HepG2 (cell line): ENCODE measurements at regions not wholly inside any gene's neighbourhood (a gene's known extent, or its start where the extent isn't known, plus 50 kb on each side); places are given as distances from the start of the nearest gene placed in this dataset.

Source experiments
- ATAC-seq: fragments of 200-7000 bp; cut with Tn5 transposase; 3 replicates; pipeline ENCODE4 v1.9.1; 2020; ENCODE audit warnings: mild to moderate bottlenecking, moderate library complexity
- BruUV-seq: library from RNA; stranded (reverse); fragments of 400-500 nt; replicated peaks from 2 replicates; lab custom pipeline; 2021; lab: Mats Ljungman, UMichigan
- CTCF ChIA-PET: fragments of 300-600 bp; formaldehyde crosslinking; extraction: SDS; loops from one replicate; lab custom pipeline; 2021; ENCODE audit warnings: low total read pairs, inconsistent platforms, low intra/inter-chr PET ratio; lab: Yijun Ruan, JAX
- POLR2A ChIA-PET: fragments of 350-600 bp; sonication (Branson Sonifier 250); formaldehyde crosslinking; loops from one replicate; lab custom pipeline; 2020; ENCODE audit warnings: antibody characterized with exemption, inconsistent platforms; lab: Yijun Ruan, JAX
- DNase-seq: peaks from one replicate; pipeline ENCODE4 v3.0.0-alpha.2; 2015; ENCODE audit warnings: low spot score
- FAIRE-seq: peaks from 3 replicates; lab custom pipeline; 2011; peaks lifted over from hg19 to GRCh38; lab: Jason Lieb, UNC
- H2AFZ ChIP-seq: one replicate; pipeline ENCODE4 v1.6.1; 2011; ENCODE audit warnings: low read length, inconsistent platforms
- H3K27ac ChIP-seq: fragments of 300-600 bp; 3 replicates; pipeline ENCODE4 v1.8.0; 2011; ENCODE audit warnings: mixed run types, mild to moderate bottlenecking, mixed read lengths, low read length, inconsistent platforms; ENCODE audit not compliant: insufficient read depth; ENCODE audit errors: extremely low read length
- H3K27me3 ChIP-seq, 2 experiments: fragments of 200-600 bp in 1 of 2; 2 replicates in 1 of 2; 3 replicates in 1 of 2; pipeline versions ENCODE4 v1.6.0 to v1.8.0; 2011; ENCODE audit warnings: low read length in 2 of 2, mild to moderate bottlenecking in 2 of 2, moderate library complexity in 2 of 2, inconsistent platforms in 1 of 2; ENCODE audit not compliant: insufficient read depth in 2 of 2, control insufficient read depth in 1 of 2
- H3K36me3 ChIP-seq, 2 experiments: fragments of 200-600 bp in 1 of 2; replicated peaks in 1 of 2; 2 replicates in 1 of 2; 3 replicates in 1 of 2; pipeline versions ENCODE4 v1.5.1 to v1.8.0; 2011; ENCODE audit warnings: low read length in 2 of 2, inconsistent platforms in 1 of 2; ENCODE audit not compliant: insufficient read depth in 2 of 2, control insufficient read depth in 1 of 2
- H3K4me1 ChIP-seq: 2 replicates; pipeline ENCODE4 v1.5.1; 2012; ENCODE audit warnings: low read length, inconsistent platforms; ENCODE audit not compliant: insufficient read depth
- H3K4me2 ChIP-seq: 2 replicates; pipeline ENCODE4 v1.6.0; 2011; ENCODE audit warnings: low read depth, low read length, inconsistent platforms
- H3K4me3 ChIP-seq, 3 experiments: fragments of 200-600 bp in 1 of 3; sonication (generic), shearing (Covaris generic) in 1 of 3; replicated peaks in 1 of 3; 2 replicates each; pipeline ENCODE4 v1.5.1; 2011 to 2016; ENCODE audit warnings: low read length in 3 of 3, inconsistent platforms in 2 of 3, low read depth in 2 of 3, mild to moderate bottlenecking in 2 of 3, control low read depth in 1 of 3, mixed read lengths in 1 of 3; ENCODE audit not compliant: insufficient read depth in 1 of 3
- H3K79me2 ChIP-seq: one replicate; pipeline ENCODE4 v1.6.1; 2011; ENCODE audit warnings: low read length, inconsistent platforms; ENCODE audit not compliant: insufficient read depth
- H3K9ac ChIP-seq: 2 replicates; pipeline ENCODE4 v1.6.0; 2011; ENCODE audit warnings: mild to moderate bottlenecking, low read depth, low read length, inconsistent platforms; ENCODE audit not compliant: insufficient read depth
- H3K9me3 ChIP-seq: 2 replicates; pipeline ENCODE4 v1.5.1; 2012; ENCODE audit warnings: mild to moderate bottlenecking, low read length
- H4K20me1 ChIP-seq: 2 replicates; pipeline ENCODE4 v1.6.0; 2011; ENCODE audit warnings: inconsistent platforms, mild to moderate bottlenecking, low read length, moderate library complexity; ENCODE audit not compliant: insufficient read depth
- ATAD3A ChIP-seq: sonication (generic); formaldehyde crosslinking; IDR thresholded peaks from 2 replicates; pipeline ENCODE4 v1.4.0; 2020; ENCODE audit warnings: missing genetic modification reagents
- CHD2 ChIP-seq: IDR thresholded peaks from 2 replicates; pipeline ENCODE4 v1.6.1; 2011; ENCODE audit warnings: low read depth, low read length, improper control_type of control experiment
- ETV5 ChIP-seq: IDR thresholded peaks from 2 replicates; pipeline ENCODE4 v1.6.1; 2018; ENCODE audit warnings: missing biosample characterization, missing genetic modification reagents, inconsistent platforms, borderline replicate concordance
- KAT7 ChIP-seq: IDR thresholded peaks from 2 replicates; pipeline ENCODE4 v1.6.1; 2018; ENCODE audit warnings: borderline replicate concordance, missing compliant biosample characterization
- KDM6A ChIP-seq: IDR thresholded peaks from 2 replicates; pipeline ENCODE4 v1.6.1; 2016; ENCODE audit warnings: low read depth
- KLF15 ChIP-seq: sonication (generic); formaldehyde crosslinking; IDR thresholded peaks from 2 replicates; pipeline ENCODE4 v1.8.1; 2023; ENCODE audit warnings: borderline replicate concordance, mild to moderate bottlenecking, inconsistent platforms, missing genetic modification reagents, mixed read lengths
- MIER3 ChIP-seq: IDR thresholded peaks from 2 replicates; pipeline ENCODE4 v1.6.1; 2016; ENCODE audit warnings: missing compliant biosample characterization, borderline replicate concordance
- NPAS2 ChIP-seq: sonication (generic); formaldehyde crosslinking; IDR thresholded peaks from 2 replicates; pipeline ENCODE4 v1.8.0; 2022; ENCODE audit warnings: mild to moderate bottlenecking, missing genetic modification reagents, borderline replicate concordance
- SRF ChIP-seq: IDR thresholded peaks from 2 replicates; pipeline ENCODE4 v1.6.1; 2011; ENCODE audit warnings: mild to moderate bottlenecking, low read depth, low read length, moderate library complexity
- ZBTB14 ChIP-seq: sonication (generic); formaldehyde crosslinking; IDR thresholded peaks from 2 replicates; pipeline ENCODE4 v1.4.0; 2020; ENCODE audit warnings: missing genetic modification reagents
- ZFP36 ChIP-seq: fragments of 150-350 bp; IDR thresholded peaks from 2 replicates; pipeline ENCODE4 v1.6.1; 2018; ENCODE audit warnings: borderline replicate concordance, low read length, low read depth; ENCODE audit not compliant: partially characterized antibody
- ZFP37 ChIP-seq: sonication (generic); formaldehyde crosslinking; IDR thresholded peaks from 2 replicates; pipeline ENCODE4 v1.4.0; 2020; ENCODE audit warnings: missing genetic modification reagents, borderline replicate concordance
- ZFP90 ChIP-seq: sonication (generic); formaldehyde crosslinking; IDR thresholded peaks from 2 replicates; pipeline ENCODE4 v1.8.0; 2022; ENCODE audit warnings: missing genetic modification reagents, mild to moderate bottlenecking, inconsistent platforms, borderline replicate concordance
- ZMYM4 ChIP-seq: sonication (generic); formaldehyde crosslinking; IDR thresholded peaks from 2 replicates; pipeline ENCODE4 v1.8.1; 2023; ENCODE audit warnings: mild to moderate bottlenecking, missing genetic modification reagents
- ZNF235 ChIP-seq: sonication (generic); formaldehyde crosslinking; IDR thresholded peaks from 2 replicates; pipeline ENCODE4 v1.8.1; 2023; ENCODE audit warnings: mild to moderate bottlenecking, missing genetic modification reagents, borderline replicate concordance
- ZNF333 ChIP-seq: sonication (generic); formaldehyde crosslinking; IDR thresholded peaks from 2 replicates; pipeline ENCODE4 v1.4.0; 2020; ENCODE audit warnings: mild to moderate bottlenecking, missing genetic modification reagents, borderline replicate concordance
- ZNF335 ChIP-seq: sonication (generic); formaldehyde crosslinking; IDR thresholded peaks from 2 replicates; pipeline ENCODE4 v1.4.0; 2020; ENCODE audit warnings: missing genetic modification reagents
- ZNF614 ChIP-seq: IDR thresholded peaks from 2 replicates; pipeline ENCODE4 v1.6.1; 2018; ENCODE audit warnings: missing biosample characterization, missing genetic modification reagents, inconsistent platforms, borderline replicate concordance
- whole genome bisulfite sequencing: methylation state at CpG from one replicate; pipeline ENCODE4 v1.1.6; 2017; ENCODE audit warnings: low lambda C conversion rate; 5-methylcytosine and 5-hydroxymethylcytosine counted together
- in situ Hi-C: cut with HindIII; loops from 2 replicates; pipeline ENCODE4 v1.10.0; 2017; ENCODE audit warnings: low pct_unique_long_range_greater_than_20kb; ENCODE audit not compliant: extremely low pct_ligation_motif_present
- intact Hi-C: fragments of 100-400 bp; cut with micrococcal nuclease; formaldehyde crosslinking; loops from one replicate; pipeline ENCODE4 v1.10.0; 2022; ENCODE audit not compliant: unreplicated experiment
- TF ChIP-seq, protein P1 (sequence below): sonication (generic); formaldehyde crosslinking; conservative IDR thresholded peaks from 2 replicates; pipeline ENCODE4 v1.4.0; 2020; ENCODE audit warnings: missing genetic modification reagents

GRCh38 chr10:30210296-30210695 is 138.8 kb downstream of the MTPAP start (continued):
- TF ChIP-seq ZFP90 (CRISPR knock-in tag) (no peak), ETV5 (CRISPR knock-in tag) (no peak)

DNA sequence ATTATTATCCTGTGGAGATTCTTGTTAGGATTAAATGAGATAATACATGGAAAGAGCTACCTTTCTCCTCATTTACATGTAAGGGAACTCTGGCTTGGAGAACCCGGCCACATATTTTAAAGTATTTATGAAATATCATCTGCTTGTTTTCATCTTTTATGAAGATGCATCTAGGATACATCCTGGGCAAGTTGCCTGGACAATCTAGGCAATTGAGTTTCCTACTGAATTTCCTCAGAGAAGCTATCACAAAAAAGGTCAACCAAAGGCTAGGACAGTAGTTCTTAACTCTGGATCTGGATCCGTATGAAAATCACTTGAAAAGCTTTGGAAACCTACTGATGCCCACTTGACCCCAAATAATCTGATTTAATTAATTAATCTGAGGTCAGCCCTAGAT is 140.7 kb downstream of the MTPAP start:
- WGBS: 46% methylated on average over 2 of the region's 2 CpGs
- Histone ChIP-seq H3K4me3 (no peak overlapping the region), H3K4me1 (no peaks in the 10 kb centered on the region), H3K27ac (no peak overlapping the region), H3K9me3 (peaks cover 9% of the 10 kb centered on the region), H3K36me3 (no peaks in the 10 kb centered on the region), H4K20me1 (no peaks in the 10 kb centered on the region), H3K4me2 (no peak overlapping the region), H3K9ac (no peak overlapping the region), H3K79me2 (no peaks in the 10 kb centered on the region), H2AFZ (no peak overlapping the region), H3K27me3 (no peaks in the 10 kb centered on the region)
- in situ Hi-C loops: no loop called here
- TF ChIP-seq ZFP37 (CRISPR knock-in tag) (no peak), SRF (no peak), ZMYM4 (no peak), ATAD3A (CRISPR knock-in tag) (no peak), ZNF333 (CRISPR knock-in tag) (no peak), NPAS2 (CRISPR knock-in tag) (no peak), KAT7 (CRISPR knock-in tag) (no peak), CHD2 (no peak), ZNF614 (CRISPR knock-in tag) (no peak), ZFP36 (no peak), ZNF235 (no peak), KDM6A (no peak), ZBTB14 (CRISPR knock-in tag) (no peak), MIER3 (CRISPR knock-in tag) (no peak), ZNF335 (no peak), KLF15 (CRISPR knock-in tag) (no peak)
- TF ChIP-seq, protein P1, sequence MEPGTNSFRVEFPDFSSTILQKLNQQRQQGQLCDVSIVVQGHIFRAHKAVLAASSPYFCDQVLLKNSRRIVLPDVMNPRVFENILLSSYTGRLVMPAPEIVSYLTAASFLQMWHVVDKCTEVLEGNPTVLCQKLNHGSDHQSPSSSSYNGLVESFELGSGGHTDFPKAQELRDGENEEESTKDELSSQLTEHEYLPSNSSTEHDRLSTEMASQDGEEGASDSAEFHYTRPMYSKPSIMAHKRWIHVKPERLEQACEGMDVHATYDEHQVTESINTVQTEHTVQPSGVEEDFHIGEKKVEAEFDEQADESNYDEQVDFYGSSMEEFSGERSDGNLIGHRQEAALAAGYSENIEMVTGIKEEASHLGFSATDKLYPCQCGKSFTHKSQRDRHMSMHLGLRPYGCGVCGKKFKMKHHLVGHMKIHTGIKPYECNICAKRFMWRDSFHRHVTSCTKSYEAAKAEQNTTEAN (CRISPR knock-in tag): no peak
- BruUV-seq: no TSS peak
- ChIA-PET POLR2A (no interaction called here), CTCF (no interaction called here)
- intact Hi-C loops: no loop called here
- DNase-seq: no peak
- no peak for FAIRE-seq
- ATAC-seq: no peak
